ENCODE measurements at regions not wholly inside any gene's neighbourhood (a gene's known extent, or its start where the extent isn't known, plus 50 kb on each side); places are given as distances from the start of the nearest gene placed in this dataset.

DNA sequence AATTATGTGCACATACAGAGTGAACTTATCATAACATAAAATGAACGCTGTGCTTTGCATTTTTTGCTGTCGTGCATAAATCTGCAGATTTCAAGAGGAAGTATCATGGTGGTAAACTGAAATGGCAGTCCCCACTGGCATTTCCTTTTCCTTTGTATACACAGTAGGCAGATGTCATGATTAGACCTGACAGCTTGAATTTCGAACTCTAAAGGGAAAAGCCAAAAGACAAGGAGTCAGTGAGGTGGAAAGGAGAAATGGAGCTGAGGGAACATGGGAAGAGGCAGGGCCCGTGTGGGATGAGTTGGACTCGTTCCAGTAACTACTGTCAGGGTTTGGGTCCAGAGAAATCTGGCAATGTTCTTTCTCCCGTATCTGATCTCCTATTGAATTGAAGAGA is 454.1 kb upstream of the SGCG start:
- DNase-seq = no peak

DNA sequence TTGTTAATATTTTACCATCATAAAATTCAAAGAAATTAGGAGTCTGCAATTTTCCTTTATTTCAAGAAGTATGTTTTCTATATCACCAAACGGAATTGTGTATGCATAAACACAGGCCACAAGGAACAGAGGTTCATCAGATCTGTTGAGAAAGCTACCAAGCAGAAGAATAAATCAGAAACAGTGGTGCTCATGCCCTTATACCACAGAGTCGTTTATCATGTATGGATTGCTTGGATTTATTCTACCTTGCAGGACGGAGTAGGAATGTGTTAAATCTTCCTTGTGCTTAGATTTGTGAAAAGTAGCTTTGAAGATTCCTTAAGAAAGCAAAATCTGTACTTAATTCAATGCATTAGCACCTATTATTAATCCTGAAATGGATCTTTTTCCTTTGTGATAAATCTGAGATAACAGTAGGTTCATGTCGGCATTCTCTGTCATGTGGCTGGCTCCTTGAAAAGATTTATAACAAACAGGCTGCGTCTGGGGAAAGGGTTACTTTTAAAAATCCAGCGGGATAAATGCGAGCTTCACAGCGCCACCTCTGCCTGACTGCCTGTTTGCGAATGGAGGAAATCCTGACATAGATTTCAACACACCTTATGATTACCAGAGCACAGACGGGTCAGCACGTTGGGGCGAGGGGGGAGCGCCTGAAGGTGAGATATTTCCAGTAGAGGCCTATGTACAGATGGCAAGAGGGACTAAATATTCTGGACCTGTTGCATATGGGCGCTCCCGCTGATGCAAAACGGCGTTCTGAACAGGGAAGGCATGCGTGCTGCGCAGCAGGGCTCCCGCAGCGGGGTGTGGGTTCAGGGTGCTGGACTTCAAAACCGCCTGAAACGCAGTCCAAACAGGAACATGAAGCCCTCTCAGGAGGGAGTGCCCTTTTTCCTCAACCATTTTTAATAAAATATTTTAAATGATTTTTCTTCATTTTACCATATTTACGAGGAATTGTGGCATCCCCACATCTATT is 445.5 kb upstream of the SGCG start:
- DNase-seq = no peak

DNA sequence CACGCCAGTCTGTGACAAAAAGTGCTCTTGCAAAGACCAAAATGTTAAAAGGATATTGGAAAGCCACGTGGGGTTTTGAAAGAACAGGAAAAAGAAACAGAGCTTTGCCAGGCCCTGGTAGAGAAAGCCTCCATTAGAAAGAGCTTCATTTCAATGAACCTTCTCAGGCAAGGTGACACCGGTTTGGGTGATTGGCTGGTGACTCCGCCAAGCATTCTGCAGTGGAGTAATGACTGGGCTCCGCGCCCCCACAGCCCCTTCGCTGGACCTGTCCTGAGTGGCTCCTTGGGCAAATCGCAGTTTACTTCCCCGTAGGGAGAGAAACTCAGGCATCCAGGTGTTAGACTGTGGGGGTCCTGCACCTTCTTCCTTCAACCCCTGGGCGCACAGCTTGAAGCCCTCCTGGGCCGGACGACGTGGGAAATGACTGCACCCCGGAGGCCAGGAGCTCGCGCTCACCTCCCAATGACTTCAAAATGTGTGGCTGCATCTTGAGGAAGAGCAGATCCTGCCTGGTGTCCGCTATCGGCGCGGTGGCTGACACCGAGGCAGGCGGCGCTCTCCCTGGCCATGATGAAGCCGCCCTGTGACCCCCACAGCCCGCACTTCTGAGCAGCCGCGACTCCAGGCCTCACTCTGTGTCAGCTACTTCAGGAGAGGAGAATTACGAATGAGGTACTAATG is 444.6 kb upstream of the SGCG start:
- no peak for DNase-seq

DNA sequence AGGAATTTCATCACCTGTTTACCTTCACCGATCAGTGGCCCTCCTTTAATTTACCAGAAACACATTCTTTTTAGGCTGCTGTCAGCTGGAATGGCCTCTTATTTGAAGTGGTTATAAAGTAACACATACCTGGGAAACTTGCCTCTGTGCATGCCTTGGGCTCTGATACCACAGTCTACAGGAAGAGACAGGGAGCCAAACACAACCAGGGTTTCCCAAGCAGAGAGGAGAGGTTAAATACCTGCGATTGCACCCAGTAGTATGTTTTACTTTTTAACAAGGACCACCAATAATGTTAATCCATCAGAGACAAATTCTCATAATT is 444.0 kb upstream of the SGCG start:
- no peak for DNase-seq

DNA sequence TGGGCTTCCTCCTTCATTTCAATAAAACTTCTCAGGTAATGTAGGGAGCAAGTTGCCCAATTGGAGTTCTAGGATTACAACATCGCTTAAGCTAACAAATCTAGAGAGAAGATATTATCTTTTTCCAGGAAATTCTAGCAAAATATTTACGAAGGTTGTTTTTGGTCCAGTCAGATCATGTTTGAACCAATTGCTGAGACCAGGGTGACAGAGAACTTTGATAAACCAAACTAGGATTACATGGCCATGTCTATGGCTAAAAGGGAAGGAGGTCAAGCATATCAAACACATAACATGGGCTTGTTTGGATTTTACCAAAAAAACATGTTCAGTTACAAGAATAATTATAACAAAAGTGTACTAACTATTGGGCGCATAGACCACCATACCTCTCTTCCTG is 442.4 kb upstream of the SGCG start:
- DNase-seq = no peak

DNA sequence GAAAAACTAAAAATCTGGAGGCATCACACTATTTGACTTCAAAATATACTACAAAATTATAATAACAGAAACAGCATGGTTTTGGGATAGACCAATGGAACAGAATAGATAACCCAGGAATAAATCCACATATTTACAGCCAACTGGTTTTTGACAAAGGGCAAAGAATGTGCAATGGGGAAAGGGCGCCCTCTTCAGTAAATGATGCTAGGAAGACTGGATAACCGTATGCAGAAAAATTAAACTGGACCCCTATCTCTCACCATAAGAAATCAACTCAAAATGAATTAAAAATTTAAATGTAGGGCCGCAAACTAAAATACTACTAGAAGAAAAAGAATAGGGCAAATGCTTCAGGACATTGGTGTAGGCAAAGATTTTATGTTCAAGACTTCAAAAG is 440.5 kb upstream of the SGCG start:
- no peak for DNase-seq

DNA sequence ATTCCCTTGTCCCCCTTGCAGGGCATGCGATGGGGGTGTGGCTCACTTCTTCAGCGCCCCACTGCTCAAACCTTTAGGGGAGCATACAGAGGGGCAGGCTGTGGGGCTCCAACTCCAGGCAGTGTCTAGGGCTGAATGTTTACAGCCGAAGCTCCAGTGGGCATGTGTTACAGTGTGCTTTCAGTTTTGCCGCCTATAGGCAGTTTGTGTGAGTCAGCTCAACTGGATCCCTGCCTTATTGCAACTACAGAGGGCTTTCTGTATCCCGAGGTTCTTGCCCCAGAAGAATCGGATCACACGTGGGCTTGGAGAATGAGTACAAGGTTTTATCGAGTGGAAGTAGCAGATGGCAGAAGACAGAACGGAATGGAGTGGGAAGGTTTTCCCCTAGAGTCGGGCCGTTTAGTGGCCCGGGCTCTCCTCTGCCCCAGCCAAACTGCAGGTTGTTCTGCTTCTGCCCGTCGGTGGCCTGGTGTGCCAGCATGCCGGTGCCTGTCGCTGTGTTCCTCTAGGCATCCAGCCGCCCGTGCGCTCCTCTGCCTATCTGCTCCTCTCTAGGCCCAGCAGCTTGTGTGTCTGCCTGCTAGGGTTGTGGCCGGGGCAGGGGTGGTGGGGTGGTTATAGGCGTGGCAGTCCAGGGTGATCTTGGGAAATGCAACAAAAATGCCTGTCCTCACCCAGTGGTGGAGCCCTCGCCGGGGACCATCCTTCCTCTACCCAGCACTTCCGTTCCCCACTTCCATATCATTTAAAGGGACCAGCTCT is 435.9 kb upstream of the SGCG start:
- peak; percentile 5 for DNase-seq

DNA sequence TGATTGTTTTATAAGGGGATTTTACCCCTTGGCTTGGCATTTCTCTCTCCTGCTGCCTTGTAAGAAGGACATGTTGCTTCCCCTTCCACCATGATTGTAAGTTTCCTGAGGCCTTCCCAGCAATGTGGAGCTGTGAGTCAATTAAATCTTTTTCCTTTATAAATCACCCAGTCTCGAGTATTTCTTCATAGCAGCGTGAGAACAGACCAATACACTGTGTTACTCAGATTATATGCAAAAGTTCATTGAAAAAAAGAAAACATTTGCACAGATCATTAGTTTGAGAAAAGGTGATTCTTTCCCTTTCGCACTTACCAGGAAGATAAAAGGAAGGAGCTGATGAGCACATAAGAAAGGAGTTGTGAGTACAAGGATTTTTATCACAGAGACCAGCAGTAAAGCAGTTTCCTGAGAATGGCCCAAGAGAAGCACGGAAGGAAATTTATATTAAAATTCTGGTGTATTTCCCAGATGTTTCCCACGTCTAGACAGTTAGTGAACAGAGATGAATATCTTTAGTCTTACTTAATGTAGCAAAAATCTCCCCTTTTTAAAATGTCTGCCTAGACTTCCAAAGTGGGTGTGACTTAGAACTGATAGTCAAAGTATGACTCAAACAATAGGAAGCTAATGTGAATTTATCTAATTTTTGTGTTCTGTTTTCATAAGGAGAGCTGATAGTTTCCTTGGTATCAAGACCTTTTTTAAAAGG is 431.8 kb upstream of the SGCG start:
- DNase-seq = no peak

DNA sequence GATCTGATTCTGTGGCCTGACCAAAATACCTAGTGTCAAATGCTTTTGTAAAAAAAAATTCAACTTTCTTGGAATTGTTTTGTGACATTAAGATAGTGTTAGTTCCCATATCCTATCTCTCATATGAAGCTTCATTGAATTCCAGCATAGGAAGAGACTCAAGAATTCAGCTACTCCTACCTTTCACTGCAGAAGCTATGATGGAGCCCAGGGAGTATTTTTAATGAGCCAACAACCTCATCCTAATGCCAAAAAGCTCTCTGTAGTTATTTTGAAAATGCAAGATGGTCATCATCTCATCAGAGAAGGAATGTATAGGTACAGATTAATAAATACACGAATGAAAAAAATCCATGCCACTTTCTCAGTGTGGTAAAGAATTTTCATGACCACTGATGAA is 431.2 kb upstream of the SGCG start:
- DNase-seq = no peak

DNA sequence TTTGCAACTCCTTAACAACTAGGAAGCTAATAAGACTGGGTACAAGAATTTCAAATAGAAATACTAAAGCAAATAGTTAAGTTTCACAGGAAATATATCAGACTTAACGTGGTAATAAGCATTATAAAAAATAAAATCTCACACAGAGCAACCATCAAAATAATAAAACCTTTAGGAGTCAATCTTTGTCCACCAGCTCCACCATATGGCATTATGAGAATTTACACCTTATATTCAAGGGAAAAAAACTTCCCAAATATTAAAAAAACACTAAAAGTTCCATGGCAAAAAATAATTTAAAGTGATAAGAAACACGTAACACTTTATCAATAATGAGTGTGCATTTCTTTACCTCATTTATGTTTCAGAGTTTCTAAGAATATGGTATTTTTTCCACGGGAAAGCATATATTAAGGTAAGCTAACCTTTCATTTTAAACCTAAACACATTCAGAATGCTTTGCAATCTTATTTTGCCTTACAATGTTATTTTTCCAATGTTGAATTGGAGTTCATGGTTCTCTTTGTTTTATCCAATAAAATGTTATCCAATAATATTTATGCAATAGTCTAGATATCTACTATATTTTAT is 423.2 kb upstream of the SGCG start:
- DNase-seq = no peak

DNA sequence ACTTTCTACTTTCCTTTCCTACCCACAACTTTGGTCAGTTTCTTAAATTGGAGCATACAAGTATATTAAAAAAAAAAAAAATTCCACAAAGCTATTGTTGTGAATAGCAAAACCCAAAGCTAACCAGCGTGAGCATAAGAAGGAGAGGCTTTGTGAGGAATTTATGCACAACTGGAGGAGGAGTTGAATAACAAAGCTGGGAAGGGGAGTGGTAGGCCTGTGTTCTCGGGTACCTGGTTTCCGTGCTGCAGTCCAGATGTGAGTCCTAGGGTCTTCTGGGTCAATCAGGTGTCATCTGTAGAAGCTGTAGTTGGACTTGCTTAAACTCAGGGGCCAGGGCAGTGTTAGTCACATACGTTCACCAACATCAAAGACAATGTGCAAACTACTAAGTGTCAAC is 422.5 kb upstream of the SGCG start:
- DNase-seq = no peak

DNA sequence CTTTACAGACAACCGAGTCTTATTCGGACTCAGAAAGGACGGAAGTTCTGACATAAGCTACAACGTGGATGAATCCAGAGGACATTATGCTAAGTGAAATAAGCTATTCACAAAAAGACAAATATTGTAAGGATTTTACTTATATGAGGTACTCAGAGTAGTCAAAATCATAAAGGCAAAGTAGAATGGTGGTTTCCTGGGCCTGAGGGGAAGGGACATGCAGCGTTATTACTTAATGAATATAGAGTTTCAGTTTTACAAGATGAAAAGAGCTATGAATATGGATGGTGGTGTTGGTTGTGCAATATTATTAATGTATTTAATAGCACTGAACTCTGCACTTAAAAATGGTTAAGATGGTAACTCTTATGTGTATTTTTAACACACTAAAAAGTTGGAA is 419.1 kb upstream of the SGCG start:
- DNase-seq = no peak

DNA sequence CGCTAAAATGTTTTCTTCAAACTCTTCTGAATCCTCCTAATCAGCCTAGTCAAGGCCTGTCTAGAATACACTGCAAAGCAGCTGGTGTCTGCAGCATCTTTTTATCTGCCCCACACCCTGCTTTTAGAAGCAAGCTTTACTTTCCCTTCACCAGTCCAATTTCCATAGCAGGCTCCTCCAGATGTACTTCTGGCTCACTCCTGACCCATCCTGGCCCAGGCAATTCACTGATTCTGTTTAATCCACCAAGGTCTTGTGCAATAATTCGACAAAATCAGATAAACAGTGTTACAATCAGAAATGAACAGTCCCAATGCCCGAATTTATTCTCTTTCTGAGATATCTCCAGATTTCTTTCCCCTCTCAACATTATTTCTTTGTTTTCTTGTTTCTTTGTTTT is 415.2 kb upstream of the SGCG start:
- DNase-seq = no peak

DNA sequence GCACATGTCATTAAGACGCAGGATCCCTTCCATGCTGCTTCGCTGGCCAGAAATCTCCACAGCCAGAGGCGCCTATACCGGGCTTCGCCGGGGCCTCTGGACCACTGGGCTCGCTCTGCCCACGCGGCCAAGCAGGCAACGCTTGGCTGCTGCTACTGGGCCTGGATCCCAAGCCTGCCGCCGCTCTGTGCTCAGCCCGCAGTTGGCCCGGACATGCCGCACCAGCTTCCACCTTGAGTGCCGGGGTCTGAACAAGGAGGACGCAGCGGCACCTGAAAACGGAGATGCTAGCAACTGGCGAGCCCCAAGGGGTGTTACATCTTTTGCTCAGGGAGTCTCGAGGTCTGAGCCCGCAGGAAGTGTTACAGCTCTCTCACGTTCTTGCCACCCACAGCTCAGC is 409.9 kb upstream of the SGCG start:
- no peak for DNase-seq

DNA sequence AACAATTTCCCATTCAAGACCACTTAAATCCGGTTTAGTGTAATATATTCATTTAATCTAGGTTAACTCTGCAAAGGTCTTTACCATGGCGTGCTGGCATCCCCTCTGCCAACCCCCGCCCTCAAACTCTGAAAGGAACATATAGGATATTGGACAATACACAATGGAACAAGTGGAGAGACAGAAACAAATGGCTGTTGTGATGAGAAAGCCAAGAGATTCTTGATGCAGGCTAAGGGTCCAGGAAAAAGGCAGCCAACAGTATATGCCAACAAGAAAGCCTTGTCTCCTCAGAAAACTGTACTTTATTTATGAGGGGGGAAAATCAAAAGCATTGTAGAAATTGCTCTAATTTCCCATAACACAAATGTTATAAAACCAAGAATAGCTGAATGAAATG is 407.3 kb upstream of the SGCG start:
- DNase-seq = no peak

DNA sequence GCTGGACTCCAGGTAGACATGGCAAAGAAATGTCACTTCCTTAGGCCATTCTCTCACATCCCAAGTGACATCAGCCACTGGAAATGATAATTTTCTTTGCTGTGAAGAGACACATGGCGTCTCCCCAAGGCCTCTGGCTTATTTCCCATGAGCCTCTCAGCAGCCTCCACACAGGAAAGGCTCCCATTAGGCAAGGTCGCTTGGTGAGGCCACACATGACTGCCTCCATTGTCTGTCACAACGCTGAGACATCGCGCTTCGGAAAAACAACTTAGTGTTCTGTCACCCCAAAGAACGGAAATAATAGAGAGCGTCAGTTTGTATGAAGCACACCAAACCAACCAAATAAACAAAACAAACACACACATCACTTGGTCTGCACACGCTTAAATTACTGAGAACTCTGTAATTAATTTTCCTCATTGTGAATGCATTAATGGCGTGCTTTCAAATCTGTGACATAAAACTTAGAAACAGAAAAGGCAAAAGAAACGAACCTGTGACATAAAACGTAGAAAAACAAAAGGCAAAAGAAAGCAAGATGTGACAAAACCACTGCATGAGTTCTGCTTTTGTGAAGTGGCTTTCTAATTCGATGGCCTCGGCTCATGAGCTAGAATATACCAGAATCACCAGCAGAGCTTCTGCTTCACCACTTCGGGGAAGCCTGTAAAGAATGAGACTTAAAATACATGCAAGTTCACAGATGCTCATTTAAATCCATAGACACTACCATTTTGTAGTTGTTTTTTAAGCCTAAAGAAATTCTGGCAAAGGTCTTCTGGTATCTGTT is 404.2 kb upstream of the SGCG start:
- no peak for DNase-seq

DNA sequence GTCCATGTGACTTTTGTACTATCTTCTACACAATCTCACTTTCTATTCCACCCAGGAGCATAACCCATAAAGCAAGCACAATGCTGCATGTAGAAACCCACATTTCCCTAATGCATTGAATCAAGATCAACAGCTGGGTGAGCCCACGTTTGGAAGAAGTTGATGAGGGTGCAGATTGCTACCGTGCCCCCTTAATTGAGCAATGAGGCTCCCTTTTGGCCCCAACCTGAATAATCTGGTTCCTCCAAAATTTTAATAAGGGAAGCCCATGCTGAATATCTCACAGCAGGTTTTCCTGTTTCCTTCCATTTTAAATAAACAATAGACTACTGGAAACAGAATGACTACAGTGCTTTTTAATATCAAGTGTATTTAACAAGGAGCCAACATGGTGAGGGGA is 403.6 kb upstream of the SGCG start:
- DNase-seq = no peak

DNA sequence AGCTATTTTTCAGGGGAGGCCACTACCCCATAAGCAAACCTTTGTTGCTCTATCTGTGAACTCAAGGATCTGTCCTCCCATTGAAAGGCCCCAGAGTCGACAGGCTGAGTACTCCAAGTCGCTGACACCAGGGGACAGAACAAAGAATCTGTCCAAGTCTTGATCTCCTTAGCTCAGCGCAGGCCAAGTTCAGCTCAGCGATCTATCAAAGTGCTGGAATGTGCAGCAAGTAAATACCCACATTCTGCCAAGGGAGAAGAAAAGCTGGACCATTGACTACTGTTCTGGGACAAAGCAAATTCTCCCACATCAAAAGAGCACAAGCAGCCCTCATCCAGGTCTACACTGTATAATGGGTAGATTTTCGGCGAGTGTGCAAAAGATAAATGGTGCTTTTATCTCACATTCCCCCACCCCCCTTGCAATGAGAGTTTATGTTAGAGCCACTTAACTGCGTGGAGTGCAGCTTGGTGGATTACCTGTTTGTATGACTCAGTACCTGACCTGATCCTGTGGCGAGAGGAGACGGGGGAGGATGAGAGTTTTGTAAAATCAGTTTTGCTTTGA is 391.7 kb upstream of the SGCG start:
- no peak for DNase-seq

DNA sequence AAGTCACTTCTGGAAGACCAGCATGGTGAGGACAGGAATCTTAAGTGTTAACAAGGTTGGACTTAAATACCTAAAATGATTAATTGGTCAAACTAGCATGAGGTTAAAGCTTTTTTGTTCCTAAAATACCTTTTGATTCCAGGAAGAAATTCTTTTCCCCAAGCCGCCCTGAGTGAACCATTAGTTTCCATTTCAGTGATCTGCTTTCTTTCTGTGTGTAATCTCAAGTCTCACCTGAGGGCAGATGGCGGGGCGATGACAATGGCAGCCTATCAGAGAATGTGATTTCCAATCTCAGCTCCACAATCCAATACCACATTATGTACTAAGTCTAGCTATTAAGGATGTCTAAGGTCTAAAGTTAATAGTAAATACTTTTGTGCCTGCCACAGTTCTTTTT is 390.9 kb upstream of the SGCG start:
- no peak for DNase-seq

DNA sequence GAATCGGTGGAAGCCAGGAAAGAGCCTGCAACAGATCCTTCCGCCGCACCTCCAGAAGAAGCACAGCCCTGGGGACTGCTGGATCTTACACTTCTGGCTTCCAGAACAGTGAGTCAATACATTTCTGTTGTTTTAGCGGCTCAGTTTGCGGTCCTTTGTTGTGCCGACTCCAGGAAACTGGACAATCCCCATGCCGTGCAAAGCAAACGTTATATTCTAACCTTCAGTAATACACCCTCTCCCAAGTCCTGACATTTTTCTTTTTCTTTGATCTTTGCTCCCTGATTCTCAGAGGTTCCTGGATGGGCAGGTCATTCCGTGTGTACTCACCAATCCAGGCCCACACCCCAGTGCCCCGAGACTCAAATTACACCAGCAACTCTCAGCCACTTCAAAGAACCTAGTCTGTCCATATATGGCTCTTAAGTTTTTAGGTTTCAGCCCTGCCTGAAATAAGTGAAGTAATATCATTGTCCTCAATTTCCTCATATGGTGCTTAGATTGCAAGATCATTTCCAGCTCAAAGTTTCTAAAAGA is 387.1 kb upstream of the SGCG start:
- no peak for DNase-seq

Measured in RPMI8226 (cell line).